H9 (cell line): ENCODE measurements at regions not wholly inside any gene's neighbourhood (a gene's known extent, or its start where the extent isn't known, plus 50 kb on each side); places are given as distances from the start of the nearest gene placed in this dataset.

Experiments
- DNase-seq: peaks from one replicate; pipeline ENCODE4 v3.0.0-alpha.2; 2017
- H2AFZ ChIP-seq: one replicate; pipeline ENCODE4 v1.6.1; 2013; ENCODE audit warnings: mild to moderate bottlenecking, low read length, control low read depth, moderate library complexity
- H2AK5ac ChIP-seq: 2 replicates; pipeline ENCODE4 v1.6.1; 2013; ENCODE audit warnings: low read length, control low read depth, mixed read lengths; ENCODE audit not compliant: insufficient read length
- H2BK120ac ChIP-seq: one replicate; pipeline ENCODE4 v1.6.1; 2013; ENCODE audit warnings: low read depth, mild to moderate bottlenecking, low read length, control low read depth, inconsistent platforms; ENCODE audit not compliant: poor library complexity, severe bottlenecking
- H2BK12ac ChIP-seq: 2 replicates; pipeline ENCODE4 v1.6.1; 2013; ENCODE audit warnings: low read length, control low read depth, mixed read lengths, low read depth; ENCODE audit not compliant: insufficient read length
- H2BK15ac ChIP-seq: 2 replicates; pipeline ENCODE4 v1.6.1; 2013; ENCODE audit warnings: low read depth, low read length, control low read depth
- H2BK20ac ChIP-seq: one replicate; pipeline ENCODE4 v1.6.1; 2013; ENCODE audit warnings: low read depth, mild to moderate bottlenecking, low read length, control low read depth, inconsistent platforms; ENCODE audit not compliant: poor library complexity, severe bottlenecking
- H2BK5ac ChIP-seq: 2 replicates; pipeline ENCODE4 v1.6.1; 2013; ENCODE audit warnings: low read length, control low read depth, mixed read lengths; ENCODE audit not compliant: insufficient read length
- H3K14ac ChIP-seq: 2 replicates; pipeline ENCODE4 v1.6.1; 2013; ENCODE audit warnings: low read length, control low read depth; ENCODE audit not compliant: insufficient read depth
- H3K18ac ChIP-seq: 2 replicates; pipeline ENCODE4 v1.6.1; 2013; ENCODE audit warnings: low read depth, mild to moderate bottlenecking, mixed read lengths, low read length, control low read depth; ENCODE audit not compliant: insufficient read length
- H3K23ac ChIP-seq: 2 replicates; pipeline ENCODE4 v1.6.1; 2013; ENCODE audit warnings: low read length, control low read depth, mixed read lengths, low read depth; ENCODE audit not compliant: insufficient read length
- H3K23me2 ChIP-seq: 2 replicates; pipeline ENCODE4 v1.6.1; 2013; ENCODE audit warnings: low read depth, mild to moderate bottlenecking, mixed read lengths, low read length, control low read depth; ENCODE audit not compliant: insufficient read length, poor library complexity, severe bottlenecking
- H3K27ac ChIP-seq: 2 replicates; pipeline ENCODE4 v1.5.1; 2013; ENCODE audit warnings: low read length, control low read depth, mixed read lengths, low read depth; ENCODE audit not compliant: insufficient read length
- H3K27me3 ChIP-seq: 2 replicates; pipeline ENCODE4 v1.6.1; 2013; ENCODE audit warnings: low read length, control low read depth, inconsistent platforms; ENCODE audit not compliant: insufficient read depth
- H3K4ac ChIP-seq: 2 replicates; pipeline ENCODE4 v1.6.1; 2013; ENCODE audit warnings: low read depth, mild to moderate bottlenecking, control low read depth, inconsistent platforms, low read length, moderate library complexity
- H3K4me1 ChIP-seq: 2 replicates; pipeline ENCODE4 v1.6.1; 2013; ENCODE audit warnings: low read length, control low read depth, inconsistent platforms; ENCODE audit not compliant: insufficient read depth
- H3K4me2 ChIP-seq: 2 replicates; pipeline ENCODE4 v1.6.1; 2013; ENCODE audit warnings: low read length, control low read depth, mixed read lengths; ENCODE audit not compliant: insufficient read length, insufficient read depth
- H3K56ac ChIP-seq: 2 replicates; pipeline ENCODE4 v1.6.1; 2013; ENCODE audit warnings: low read depth, mild to moderate bottlenecking, mixed read lengths, low read length, control low read depth; ENCODE audit not compliant: insufficient read length
- H3K79me1 ChIP-seq: 2 replicates; pipeline ENCODE4 v1.6.1; 2013; ENCODE audit warnings: low read depth, mild to moderate bottlenecking, moderate library complexity, low read length, control low read depth, inconsistent platforms; ENCODE audit not compliant: insufficient read depth, poor library complexity, severe bottlenecking
- H3K79me2 ChIP-seq: 2 replicates; pipeline ENCODE4 v1.6.1; 2013; ENCODE audit warnings: low read length, control low read depth, inconsistent platforms; ENCODE audit not compliant: insufficient read depth
- H3K9ac ChIP-seq: 2 replicates; pipeline ENCODE4 v1.6.1; 2013; ENCODE audit warnings: low read length, control low read depth, mixed read lengths; ENCODE audit not compliant: insufficient read length; ENCODE audit errors: extremely low read depth
- H3K9me3 ChIP-seq: one replicate; pipeline ENCODE4 v1.6.1; 2013; ENCODE audit warnings: low read depth, low read length, inconsistent platforms; ENCODE audit not compliant: control insufficient read depth
- H3T11ph ChIP-seq: one replicate; pipeline ENCODE4 v1.6.1; 2013; ENCODE audit warnings: mild to moderate bottlenecking, low read length, control low read depth, inconsistent platforms
- H4K20me1 ChIP-seq: one replicate; pipeline ENCODE4 v1.6.1; 2013; ENCODE audit not compliant: control insufficient read depth, insufficient read length, insufficient read depth
- H4K5ac ChIP-seq: 2 replicates; pipeline ENCODE4 v1.6.1; 2013; ENCODE audit warnings: low read depth, mild to moderate bottlenecking, mixed read lengths, low read length, control low read depth; ENCODE audit not compliant: insufficient read length
- H4K8ac ChIP-seq: replicated peaks from 2 replicates; pipeline ENCODE4 v1.6.1; 2013; ENCODE audit warnings: low read length, control low read depth, mixed read lengths, low read depth; ENCODE audit not compliant: insufficient read length
- H4K91ac ChIP-seq: 2 replicates; pipeline ENCODE4 v1.6.1; 2013; ENCODE audit warnings: low read depth, mild to moderate bottlenecking, moderate library complexity, mixed read lengths, low read length, control low read depth; ENCODE audit not compliant: insufficient read length
- H3K27ac Mint-ChIP-seq, 3 experiments: 2 replicates in 2 of 3; 3 replicates in 1 of 3; pipeline ENCODE4 v1.8.0; 2020 to 2021; ENCODE audit warnings: mixed read lengths in 3 of 3, mild to moderate bottlenecking in 1 of 3, moderate library complexity in 1 of 3
- H3K27me3 Mint-ChIP-seq: 2 replicates; pipeline ENCODE4 v1.8.0; 2021; ENCODE audit warnings: low read depth, mild to moderate bottlenecking, moderate library complexity, mixed read lengths
- H3K36me3 Mint-ChIP-seq, 3 experiments: 2 replicates in 2 of 3; 3 replicates in 1 of 3; pipeline ENCODE4 v1.8.0; 2020 to 2021; ENCODE audit warnings: low read depth in 3 of 3, mixed read lengths in 3 of 3; ENCODE audit not compliant: insufficient read depth in 1 of 3
- H3K4me1 Mint-ChIP-seq, 2 experiments: 2 replicates each; pipeline ENCODE4 v1.8.0; 2020; ENCODE audit warnings: mixed read lengths in 2 of 2
- H3K4me3 Mint-ChIP-seq, 2 experiments: 2 replicates in 1 of 2; 3 replicates in 1 of 2; pipeline ENCODE4 v1.8.0; 2020 to 2021; ENCODE audit warnings: mild to moderate bottlenecking in 2 of 2, mixed read lengths in 2 of 2, moderate library complexity in 1 of 2
- H3K9me3 Mint-ChIP-seq, 2 experiments: 2 replicates in 1 of 2; 3 replicates in 1 of 2; pipeline ENCODE4 v1.8.0; 2020; ENCODE audit warnings: mild to moderate bottlenecking in 2 of 2, mixed read lengths in 2 of 2, moderate library complexity in 1 of 2
- CTCF ChIP-seq: fragments of 200-600 bp; sonication (generic); conservative IDR thresholded peaks from 3 replicates; pipeline ENCODE4 v1.8.0; 2021; ENCODE audit warnings: antibody characterized with exemption, mild to moderate bottlenecking
- WGBS: extraction: QIAGEN DNeasy Blood & Tissue Kit; methylation state at CpG from one replicate; pipeline ENCODE4 v1.1.7; 2013; ENCODE audit warnings: missing lambda C conversion rate, low lambda C conversion rate, mixed read lengths; ENCODE audit not compliant: insufficient read length; ENCODE audit errors: extremely low coverage; 5-methylcytosine and 5-hydroxymethylcytosine counted together

- Mint-ChIP-seq H3K4me3 (no peak overlapping the region), H3K36me3 (no peaks in the 10 kb centered on the region), H3K4me1 (peaks cover 35 to 36% of the 10 kb centered on the region in 2 experiments), H3K9me3 (no peaks in the 10 kb centered on the region), H3K27me3 (no peaks in the 10 kb centered on the region; the same call in 1 of the 2 replicates), H3K27ac (no peak overlapping the region)
- H3K27me3 ChIP-seq = no peaks in the 10 kb centered on the region
- H3K56ac ChIP-seq = no peak overlapping the region
- H3K14ac ChIP-seq = no peak overlapping the region
- H2BK5ac ChIP-seq = no peak overlapping the region
- H3K79me2 ChIP-seq = no peaks in the 10 kb centered on the region
- H3T11ph ChIP-seq = no peak overlapping the region
- H2AK5ac ChIP-seq = no peak overlapping the region
- no peak overlapping the region for H4K91ac ChIP-seq
- H3K4me2 ChIP-seq = no peak overlapping the region
- DNase-seq = no peak
- no peak overlapping the region for H2BK20ac ChIP-seq
- H3K4me1 ChIP-seq = peaks cover 11% of the 10 kb centered on the region; the same call in 1 of the 2 replicates
- H3K23ac ChIP-seq = no peak overlapping the region
- H3K18ac ChIP-seq = no peak overlapping the region
- H4K20me1 ChIP-seq = no peaks in the 10 kb centered on the region
- H2AFZ ChIP-seq = no peak overlapping the region
- H4K8ac ChIP-seq = no peak overlapping the region
- H3K23me2 ChIP-seq = no peaks in the 10 kb centered on the region
- no peak overlapping the region for H3K9ac ChIP-seq
- H3K9me3 ChIP-seq = no peaks in the 10 kb centered on the region
- no peaks in the 10 kb centered on the region for H3K79me1 ChIP-seq
- H2BK120ac ChIP-seq = no peak overlapping the region
- no peak overlapping the region for H2BK12ac ChIP-seq
- H3K27ac ChIP-seq = no peak overlapping the region
- H2BK15ac ChIP-seq = no peak overlapping the region
- no peak overlapping the region for H3K4ac ChIP-seq
- H4K5ac ChIP-seq = no peak overlapping the region
- no peak for TF ChIP-seq CTCF
- WGBS = no CpG with 5 or more reads among the region's 3 CpGs
Observed at GRCh38 chr2:79432731-79433146, 80.1 kb upstream of the CTNNA2 start.
